ENCODE measurements at regions not wholly inside any gene's neighbourhood (a gene's known extent, or its start where the extent isn't known, plus 50 kb on each side); places are given as distances from the start of the nearest gene placed in this dataset.
"Not testable (repeated sequence)": the region's sequence is repeated elsewhere in the genome, so short reads cannot be mapped to it uniquely, and the experiment has no call there.

DNA sequence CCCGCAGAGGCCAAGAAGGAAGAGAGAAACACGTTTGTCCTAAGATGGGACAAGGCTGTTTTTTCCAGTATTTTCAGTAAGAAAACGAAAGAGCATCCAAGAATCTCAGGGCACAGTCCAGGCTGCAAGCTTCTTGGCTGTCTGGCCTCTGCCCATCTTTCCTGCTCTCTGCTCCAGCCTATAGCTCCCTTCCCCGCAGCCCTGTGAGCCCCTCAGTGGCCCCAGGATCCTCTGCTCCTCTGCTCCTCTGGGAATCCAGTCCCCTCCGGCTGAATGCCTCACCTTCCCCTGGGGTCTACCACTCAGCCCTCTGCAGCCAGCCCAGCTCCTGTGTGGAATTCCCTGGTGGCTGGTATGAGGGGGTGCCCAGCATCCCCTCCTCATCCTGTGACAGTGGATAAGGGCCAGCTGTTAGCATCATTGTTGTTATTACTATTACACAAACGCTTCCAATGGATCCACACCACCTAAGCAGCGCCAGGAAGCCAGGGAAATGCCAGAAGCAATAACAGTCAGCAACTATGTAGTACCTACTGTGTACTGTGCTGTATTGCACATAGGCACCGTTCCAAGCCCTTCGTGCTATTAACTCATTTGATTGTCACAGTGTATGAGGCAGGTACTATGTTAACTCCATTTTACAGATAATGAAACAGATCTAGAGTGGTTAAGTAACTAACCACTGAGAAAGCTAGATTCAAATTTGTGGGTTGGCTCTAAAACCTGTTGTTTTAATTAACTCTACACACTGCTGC lies 60.3 kb upstream of the PTPN1 start:
- no peak for DNase-seq (ENCODE audit: low spot score)

DNA sequence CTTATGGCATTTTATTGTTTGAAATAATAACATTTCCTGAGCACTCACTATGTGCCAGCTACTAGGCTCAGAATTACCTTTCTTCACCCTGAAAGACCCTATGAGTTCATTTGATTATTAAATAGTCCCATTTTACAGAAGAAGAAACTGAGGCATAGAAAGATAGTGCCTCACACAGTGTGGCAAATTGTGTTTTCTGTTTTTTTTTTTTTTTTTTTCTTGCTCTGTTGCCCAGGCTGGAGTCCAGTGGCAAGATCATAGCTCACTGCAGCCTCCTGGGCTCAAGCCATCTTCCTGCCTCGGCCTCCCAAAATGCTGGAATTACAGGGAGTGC lies 59.7 kb upstream of the PTPN1 start:
- ATAC-seq (ENCODE audit: insufficient number of reproducible peaks, low FRiP score, low read depth) (no peak), DNase-seq (ENCODE audit: low spot score) (no peak)
- Histone ChIP-seq H3K9me3 (no peaks in the 10 kb centered on the region), H3K27ac (no peak overlapping the region), H3K36me3 (no peaks in the 10 kb centered on the region), H3K27me3 (replicated peaks; ENCODE audit: insufficient read depth) (no peaks in the 10 kb centered on the region), H3K4me1 (ENCODE audit: control insufficient read depth in 1 of 2, low read depth in 2 of 2) (peaks cover 2 to 18% of the 10 kb centered on the region in 2 donors), H3K4me3 (no peak overlapping the region)
- TF ChIP-seq, protein P1, sequence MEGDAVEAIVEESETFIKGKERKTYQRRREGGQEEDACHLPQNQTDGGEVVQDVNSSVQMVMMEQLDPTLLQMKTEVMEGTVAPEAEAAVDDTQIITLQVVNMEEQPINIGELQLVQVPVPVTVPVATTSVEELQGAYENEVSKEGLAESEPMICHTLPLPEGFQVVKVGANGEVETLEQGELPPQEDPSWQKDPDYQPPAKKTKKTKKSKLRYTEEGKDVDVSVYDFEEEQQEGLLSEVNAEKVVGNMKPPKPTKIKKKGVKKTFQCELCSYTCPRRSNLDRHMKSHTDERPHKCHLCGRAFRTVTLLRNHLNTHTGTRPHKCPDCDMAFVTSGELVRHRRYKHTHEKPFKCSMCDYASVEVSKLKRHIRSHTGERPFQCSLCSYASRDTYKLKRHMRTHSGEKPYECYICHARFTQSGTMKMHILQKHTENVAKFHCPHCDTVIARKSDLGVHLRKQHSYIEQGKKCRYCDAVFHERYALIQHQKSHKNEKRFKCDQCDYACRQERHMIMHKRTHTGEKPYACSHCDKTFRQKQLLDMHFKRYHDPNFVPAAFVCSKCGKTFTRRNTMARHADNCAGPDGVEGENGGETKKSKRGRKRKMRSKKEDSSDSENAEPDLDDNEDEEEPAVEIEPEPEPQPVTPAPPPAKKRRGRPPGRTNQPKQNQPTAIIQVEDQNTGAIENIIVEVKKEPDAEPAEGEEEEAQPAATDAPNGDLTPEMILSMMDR (IDR thresholded peaks at IDR 0.05), result no peak

More for the DNA sequence above, 60.3 kb upstream of the PTPN1 start:
- H3K4me3 ChIP-seq, result no peak overlapping the region
- peaks cover 2 to 17% of the 10 kb centered on the region in 2 donors for H3K4me1 ChIP-seq (ENCODE audit: control insufficient read depth in 1 of 2, low read depth in 2 of 2)
- no peak overlapping the region for H3K27ac ChIP-seq
- TF ChIP-seq, protein P1 (IDR thresholded peaks at IDR 0.05), result no peak
- H3K9me3 ChIP-seq, result no peaks in the 10 kb centered on the region
- no peaks in the 10 kb centered on the region for H3K36me3 ChIP-seq
- ATAC-seq (ENCODE audit: insufficient number of reproducible peaks, low FRiP score, low read depth), result no peak
- no peaks in the 10 kb centered on the region for H3K27me3 ChIP-seq (replicated peaks; ENCODE audit: insufficient read depth)

DNA sequence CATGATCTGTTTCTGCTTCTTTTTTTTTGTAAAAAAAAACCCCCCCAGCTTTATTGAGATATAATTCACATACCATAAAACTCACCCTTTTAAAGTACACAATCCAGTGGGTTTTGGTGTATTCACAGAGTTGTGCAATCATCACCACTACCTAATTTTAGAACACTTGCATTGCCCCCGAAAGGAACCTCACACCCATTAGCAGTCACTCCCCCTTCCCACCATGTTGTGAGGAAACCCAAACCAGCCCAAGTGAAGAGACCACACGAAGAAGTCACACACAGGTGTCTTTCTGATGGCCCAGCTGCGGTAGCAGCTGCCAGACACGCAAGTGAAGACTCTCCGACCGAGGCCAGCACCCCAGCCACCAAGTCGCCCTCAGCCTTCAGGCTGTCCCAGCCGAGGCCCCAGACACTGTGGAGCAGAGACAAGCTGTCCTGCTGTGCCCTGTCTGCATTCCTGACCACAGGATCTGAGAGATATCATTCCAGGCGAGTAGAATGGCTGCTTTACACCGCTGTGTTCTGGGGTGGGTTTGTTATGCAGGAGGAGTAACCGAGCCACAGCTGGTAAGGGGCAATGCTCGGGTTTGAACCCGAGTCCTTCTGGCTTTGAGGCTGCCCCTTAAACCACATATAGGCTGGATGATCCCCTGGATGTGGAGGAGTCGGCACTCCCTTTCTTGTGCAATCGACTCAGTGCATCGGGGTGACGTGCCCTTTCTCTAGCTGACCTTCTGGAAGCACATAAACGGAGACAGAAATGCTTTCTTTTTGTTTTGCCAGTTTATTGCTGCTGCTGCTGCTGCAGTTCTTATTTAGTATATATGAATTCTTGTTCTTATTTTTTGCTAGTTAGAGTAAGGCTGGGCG lies 59.1 kb upstream of the PTPN1 start:
- no peak for DNase-seq (ENCODE audit: low spot score)
- peak overlapping the region in 1 of 2 donors; percentile 30 for H3K27ac ChIP-seq

DNA sequence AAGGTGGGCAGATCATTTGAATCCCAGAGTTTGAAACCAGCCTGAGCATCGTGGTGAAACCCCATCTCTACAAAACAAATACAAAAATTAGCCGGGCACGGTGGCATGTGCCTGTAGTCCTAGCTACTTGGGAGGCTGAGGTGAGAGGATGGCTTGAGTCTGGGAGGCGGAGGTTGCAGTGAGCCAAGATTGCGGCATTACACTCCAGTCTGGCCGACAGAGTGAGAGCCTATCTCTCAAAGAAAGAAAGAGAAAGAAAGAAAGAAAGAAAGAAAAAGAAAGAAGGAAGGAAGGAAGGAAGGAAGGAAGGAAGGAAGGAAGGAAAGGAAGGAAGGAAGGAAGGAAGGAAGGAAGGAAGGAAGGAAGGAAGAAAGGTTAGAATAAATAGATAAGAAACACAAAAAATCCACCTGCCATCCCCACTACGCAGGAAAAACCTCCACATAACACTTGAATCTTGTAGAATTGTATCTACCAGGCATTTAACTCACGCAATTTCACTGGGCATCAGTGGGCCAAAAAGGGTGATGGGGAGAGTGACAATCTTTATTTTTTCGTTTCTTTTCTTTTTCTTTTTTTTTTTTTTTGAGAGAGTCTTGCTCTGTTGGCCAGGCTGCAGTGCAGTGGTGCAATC lies 58.3 kb upstream of the PTPN1 start:
- H3K27ac ChIP-seq; DNase-seq (ENCODE audit: low spot score); H3K36me3 ChIP-seq; H3K27me3 ChIP-seq (replicated peaks; ENCODE audit: insufficient read depth); H3K9me3 ChIP-seq; H3K4me3 ChIP-seq; ATAC-seq (ENCODE audit: insufficient number of reproducible peaks, low FRiP score, low read depth): not testable (repeated sequence)
- H3K4me1 ChIP-seq (ENCODE audit: control insufficient read depth in 1 of 2, low read depth in 2 of 2), result peaks cover 2 to 32% of the 10 kb centered on the region in 2 donors

More for the DNA sequence above, 59.1 kb upstream of the PTPN1 start:
- TF ChIP-seq, protein P1 (IDR thresholded peaks at IDR 0.05), result no peak
- no peaks in the 10 kb centered on the region for H3K36me3 ChIP-seq
- no peak overlapping the region for H3K4me3 ChIP-seq
- H3K4me1 ChIP-seq (ENCODE audit: control insufficient read depth in 1 of 2, low read depth in 2 of 2), result peaks cover 2 to 24% of the 10 kb centered on the region in 2 donors
- no peaks in the 10 kb centered on the region for H3K27me3 ChIP-seq (replicated peaks; ENCODE audit: insufficient read depth)
- no peaks in the 10 kb centered on the region for H3K9me3 ChIP-seq
- no peak for ATAC-seq (ENCODE audit: insufficient number of reproducible peaks, low FRiP score, low read depth)

DNA sequence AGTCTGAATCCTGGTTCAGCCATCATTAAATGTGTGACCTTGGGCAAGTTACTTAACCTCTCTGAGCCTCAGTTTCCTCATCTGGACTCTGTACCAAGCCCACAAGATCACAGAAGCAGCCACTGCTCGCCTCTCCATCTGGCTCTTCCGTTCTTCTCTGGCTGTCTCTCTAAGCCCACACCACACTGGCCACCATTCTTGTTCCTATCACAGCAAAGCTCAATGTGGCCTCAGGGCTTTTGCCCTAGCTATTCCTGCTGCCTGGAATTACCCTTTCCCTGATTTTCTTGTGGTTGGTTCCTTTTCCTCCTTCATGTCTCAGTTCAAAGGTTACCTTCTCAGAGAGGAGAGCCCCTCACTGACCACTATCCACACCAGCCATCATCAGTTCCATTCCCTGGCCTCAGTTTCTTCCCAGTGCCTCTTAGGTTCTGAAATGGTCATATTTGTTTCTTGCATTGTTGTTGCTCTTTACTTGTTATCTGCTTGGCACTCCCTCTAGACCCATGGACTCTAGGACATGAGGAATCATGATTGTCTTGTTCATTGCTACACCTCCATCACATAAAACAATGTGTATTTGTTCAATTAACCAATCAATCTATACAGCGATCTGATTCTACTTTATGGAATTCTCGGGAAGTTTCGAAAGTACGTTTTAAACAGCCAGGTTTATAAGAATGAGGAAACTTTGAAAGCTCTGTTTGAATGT lies 56.5 kb upstream of the PTPN1 start:
- no peak for ATAC-seq (ENCODE audit: insufficient number of reproducible peaks, low FRiP score, low read depth)
- H3K4me3 ChIP-seq, result no peak overlapping the region
- peaks cover 2 to 32% of the 10 kb centered on the region in 2 donors for H3K4me1 ChIP-seq (ENCODE audit: control insufficient read depth in 1 of 2, low read depth in 2 of 2)

DNA sequence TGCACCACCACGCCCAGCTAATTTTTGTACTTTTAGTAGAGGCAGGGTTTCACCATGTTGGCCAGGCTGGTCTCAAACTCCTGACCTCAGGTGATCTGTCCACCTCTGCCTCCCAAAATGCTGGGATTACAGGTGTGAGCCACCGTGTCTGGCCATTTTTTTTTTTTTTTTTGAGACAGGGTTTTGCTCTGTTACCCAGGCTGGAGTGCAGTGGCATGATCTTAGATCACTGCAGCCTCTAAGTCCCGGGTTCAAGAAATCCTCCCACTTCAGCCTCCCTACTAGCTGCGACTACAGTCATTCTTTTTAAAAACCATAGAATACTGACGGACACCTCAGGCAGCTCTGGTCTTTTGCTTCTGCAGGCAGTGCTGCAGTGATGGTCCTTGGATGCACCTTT lies 54.9 kb upstream of the PTPN1 start:
- H3K4me1 ChIP-seq (ENCODE audit: control insufficient read depth in 1 of 2, low read depth in 2 of 2), result peaks cover 2 to 33% of the 10 kb centered on the region in 2 donors

More for the DNA sequence above, 56.5 kb upstream of the PTPN1 start:
- DNase-seq (ENCODE audit: low spot score), result no peak
- TF ChIP-seq, protein P1 (IDR thresholded peaks at IDR 0.05), result no peak
- H3K9me3 ChIP-seq, result no peaks in the 10 kb centered on the region
- H3K36me3 ChIP-seq, result no peaks in the 10 kb centered on the region
- no peaks in the 10 kb centered on the region for H3K27me3 ChIP-seq (replicated peaks; ENCODE audit: insufficient read depth)
- no peak overlapping the region for H3K27ac ChIP-seq

More for the DNA sequence above, 54.9 kb upstream of the PTPN1 start:
- not testable (repeated sequence) for H3K4me3 ChIP-seq; H3K36me3 ChIP-seq; ATAC-seq (ENCODE audit: insufficient number of reproducible peaks, low FRiP score, low read depth); H3K9me3 ChIP-seq; H3K27ac ChIP-seq; DNase-seq (ENCODE audit: low spot score); H3K27me3 ChIP-seq (replicated peaks; ENCODE audit: insufficient read depth)
